HL-60 (cell line): ENCODE measurements at regions not wholly inside any gene's neighbourhood (a gene's known extent, or its start where the extent isn't known, plus 50 kb on each side); places are given as distances from the start of the nearest gene placed in this dataset.

ENCODE experiments used
- DNase-seq, 2 experiments: peaks; one replicate each; pipeline ENCODE4 v3.0.0-alpha.2; 2010 to 2020; ENCODE audit warnings: low read depth in 1 of 2, low spot score in 1 of 2
- H3K27ac ChIP-seq: fragments of 250-450 bp; sonication (Bioruptor Pico); replicated peaks from 2 replicates; pipeline ENCODE4 v1.5.1; 2020; ENCODE audit warnings: mild to moderate bottlenecking, moderate library complexity
- H3K27me3 ChIP-seq: fragments of 250-450 bp; sonication (Bioruptor Pico); 2 replicates; pipeline ENCODE4 v1.5.1; 2021; ENCODE audit warnings: mild to moderate bottlenecking, moderate library complexity; ENCODE audit not compliant: insufficient read depth, poor library complexity, severe bottlenecking
- H3K4me3 ChIP-seq: replicated peaks from 2 replicates; pipeline ENCODE4 v1.5.1; 2011; ENCODE audit warnings: mild to moderate bottlenecking, control low read depth, low read length; ENCODE audit not compliant: insufficient read depth
- GABPA ChIP-seq: IDR thresholded peaks from 2 replicates; pipeline ENCODE4 v1.6.1; 2012; ENCODE audit warnings: low read depth
- POLR2AphosphoS5 ChIP-seq: IDR thresholded peaks from 2 replicates; pipeline ENCODE4 v1.6.1; 2012; ENCODE audit warnings: low read depth
- REST ChIP-seq: IDR thresholded peaks from 2 replicates; pipeline ENCODE4 v1.6.1; 2012; ENCODE audit warnings: low read depth; ENCODE audit not compliant: insufficient replicate concordance
- SPI1 ChIP-seq: IDR thresholded peaks from 2 replicates; pipeline ENCODE4 v1.6.1; 2012; ENCODE audit warnings: low read depth, mild to moderate bottlenecking, borderline replicate concordance
- TF ChIP-seq, protein P1 (sequence below): IDR thresholded peaks from one replicate; pipeline ENCODE4 v1.5.1; 2011; ENCODE audit warnings: low read length, control low read depth, inconsistent platforms; ENCODE audit not compliant: insufficient read depth

- no peak overlapping the region for H3K27ac ChIP-seq
- no peak overlapping the region for H3K4me3 ChIP-seq
- H3K27me3 ChIP-seq = no peaks in the 10 kb centered on the region
- no peak for DNase-seq
- TF ChIP-seq SPI1 (no peak), GABPA (no peak), REST (no peak), POLR2AphosphoS5 (no peak)
- TF ChIP-seq, protein P1, sequence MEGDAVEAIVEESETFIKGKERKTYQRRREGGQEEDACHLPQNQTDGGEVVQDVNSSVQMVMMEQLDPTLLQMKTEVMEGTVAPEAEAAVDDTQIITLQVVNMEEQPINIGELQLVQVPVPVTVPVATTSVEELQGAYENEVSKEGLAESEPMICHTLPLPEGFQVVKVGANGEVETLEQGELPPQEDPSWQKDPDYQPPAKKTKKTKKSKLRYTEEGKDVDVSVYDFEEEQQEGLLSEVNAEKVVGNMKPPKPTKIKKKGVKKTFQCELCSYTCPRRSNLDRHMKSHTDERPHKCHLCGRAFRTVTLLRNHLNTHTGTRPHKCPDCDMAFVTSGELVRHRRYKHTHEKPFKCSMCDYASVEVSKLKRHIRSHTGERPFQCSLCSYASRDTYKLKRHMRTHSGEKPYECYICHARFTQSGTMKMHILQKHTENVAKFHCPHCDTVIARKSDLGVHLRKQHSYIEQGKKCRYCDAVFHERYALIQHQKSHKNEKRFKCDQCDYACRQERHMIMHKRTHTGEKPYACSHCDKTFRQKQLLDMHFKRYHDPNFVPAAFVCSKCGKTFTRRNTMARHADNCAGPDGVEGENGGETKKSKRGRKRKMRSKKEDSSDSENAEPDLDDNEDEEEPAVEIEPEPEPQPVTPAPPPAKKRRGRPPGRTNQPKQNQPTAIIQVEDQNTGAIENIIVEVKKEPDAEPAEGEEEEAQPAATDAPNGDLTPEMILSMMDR = no peak
Observed at GRCh38 chr13:38202740-38203139, 146.9 kb upstream of the UFM1 start.

DNA sequence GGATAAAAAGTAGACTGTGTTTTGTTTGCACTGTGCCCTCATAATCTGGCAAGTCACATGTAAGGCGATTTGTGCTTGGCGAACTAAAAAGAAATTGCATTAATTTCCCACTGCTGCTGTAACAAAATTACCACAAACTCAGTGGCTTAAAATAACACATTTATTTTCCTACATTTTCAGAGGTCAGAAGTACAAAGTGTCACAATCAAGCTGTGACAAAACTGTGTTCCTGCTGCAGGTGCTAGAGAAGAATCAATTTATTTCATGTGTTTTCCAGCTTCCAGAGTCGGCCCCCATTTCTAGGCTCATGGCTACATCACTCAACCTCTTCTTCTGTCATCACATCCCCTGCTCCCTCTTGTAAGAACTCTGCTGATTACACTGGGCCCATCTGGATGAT lies 158.6 kb upstream of the UFM1 start:
- Histone ChIP-seq H3K27ac (no peak overlapping the region), H3K4me3 (no peak overlapping the region), H3K27me3 (no peaks in the 10 kb centered on the region)
- TF ChIP-seq GABPA = no peak
- TF ChIP-seq, protein P1 = no peak
- no peak for TF ChIP-seq SPI1
- TF ChIP-seq POLR2AphosphoS5 = no peak
- no peak for TF ChIP-seq REST
- DNase-seq = no peak

DNA sequence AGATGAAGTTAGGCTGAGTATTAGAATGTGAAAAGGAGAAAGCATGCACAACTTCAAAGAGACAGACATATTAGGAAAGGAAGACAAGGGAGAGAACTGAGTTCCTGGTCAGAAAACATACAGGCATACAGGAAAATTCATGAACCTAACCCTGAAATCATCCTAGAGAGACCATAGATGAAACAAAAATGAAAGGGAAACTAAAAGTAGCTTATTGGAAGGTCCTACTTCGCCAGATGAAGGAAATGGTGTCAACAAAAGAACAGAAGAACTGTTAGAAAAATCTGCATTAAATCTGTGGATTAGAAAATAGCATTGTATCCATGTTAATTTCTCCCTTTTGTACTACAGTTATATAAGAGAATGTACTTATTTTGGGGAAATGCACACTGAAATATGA lies 169.0 kb upstream of the UFM1 start:
- Histone ChIP-seq H3K27me3 (no peaks in the 10 kb centered on the region), H3K4me3 (no peak overlapping the region), H3K27ac (no peak overlapping the region)
- DNase-seq = no peak
- no peak for TF ChIP-seq SPI1
- TF ChIP-seq, protein P1 = no peak
- TF ChIP-seq POLR2AphosphoS5 = no peak
- no peak for TF ChIP-seq REST
- TF ChIP-seq GABPA = no peak
